HG02763 (cell line): ENCODE measurements at regions not wholly inside any gene's neighbourhood (a gene's known extent, or its start where the extent isn't known, plus 50 kb on each side); places are given as distances from the start of the nearest gene placed in this dataset.

Experiments used
- ATAC-seq: cut with Tn5 transposase; IDR thresholded peaks from one replicate; pipeline ENCODE4 v1.9.1; 2021; ENCODE audit warnings: mild to moderate bottlenecking, moderate library complexity; ENCODE audit not compliant: unreplicated experiment

- no peak for ATAC-seq
These were observed 357.1 kb upstream of the HSF2 start for GRCh38 chr6:122042380-122042779.

GRCh38 chr6:122042960-122043735 lies 356.3 kb upstream of the HSF2 start:
- peak; percentile 42 for ATAC-seq

GRCh38 chr6:122048570-122048969 lies 350.9 kb upstream of the HSF2 start:
- no peak for ATAC-seq

DNA sequence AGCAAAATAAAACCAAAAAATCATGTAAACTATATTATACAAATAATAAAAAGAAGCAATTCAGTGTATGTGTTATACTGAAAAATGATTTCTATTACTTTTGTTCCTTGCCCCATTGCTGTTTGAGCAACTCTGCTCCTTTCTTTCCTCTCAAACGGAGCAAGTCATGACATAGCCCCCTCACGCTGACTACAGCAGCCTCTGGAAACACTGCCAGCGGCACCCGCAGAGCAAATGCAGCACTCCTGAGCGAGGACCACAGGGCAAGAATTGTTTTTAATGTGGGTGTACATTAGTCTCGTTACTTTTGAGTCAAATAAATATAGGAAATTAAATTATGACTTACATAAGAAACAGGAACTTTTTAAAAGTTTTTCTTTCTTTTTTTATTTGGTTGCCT lies 350.1 kb upstream of the HSF2 start:
- ATAC-seq: no peak

GRCh38 chr6:122050242-122050755 lies 349.2 kb upstream of the HSF2 start:
- no peak for ATAC-seq

- no peak for ATAC-seq
These were observed 347.0 kb upstream of the HSF2 start for GRCh38 chr6:122052346-122052900.

DNA sequence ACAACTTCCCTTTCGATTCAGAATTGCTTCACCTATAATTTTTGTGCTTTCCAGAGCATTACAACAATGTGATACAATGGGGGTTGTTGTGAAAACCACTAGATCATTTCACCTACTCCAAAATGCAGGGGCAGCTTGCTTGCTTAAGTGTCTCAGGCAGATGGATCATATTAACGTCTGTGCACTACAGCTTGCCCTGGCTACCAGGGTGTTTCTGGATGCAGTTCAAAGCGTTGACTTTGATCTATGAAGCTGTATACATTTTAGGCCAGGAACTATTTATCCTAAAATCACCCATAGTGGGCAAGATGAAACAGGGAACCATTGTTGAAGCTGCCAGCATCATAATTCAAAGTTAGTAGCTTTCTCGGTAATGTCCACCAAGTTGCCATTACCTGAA lies 339.5 kb upstream of the HSF2 start:
- no peak for ATAC-seq

GRCh38 chr6:122061855-122062254 lies 337.6 kb upstream of the HSF2 start:
- ATAC-seq: no peak

DNA sequence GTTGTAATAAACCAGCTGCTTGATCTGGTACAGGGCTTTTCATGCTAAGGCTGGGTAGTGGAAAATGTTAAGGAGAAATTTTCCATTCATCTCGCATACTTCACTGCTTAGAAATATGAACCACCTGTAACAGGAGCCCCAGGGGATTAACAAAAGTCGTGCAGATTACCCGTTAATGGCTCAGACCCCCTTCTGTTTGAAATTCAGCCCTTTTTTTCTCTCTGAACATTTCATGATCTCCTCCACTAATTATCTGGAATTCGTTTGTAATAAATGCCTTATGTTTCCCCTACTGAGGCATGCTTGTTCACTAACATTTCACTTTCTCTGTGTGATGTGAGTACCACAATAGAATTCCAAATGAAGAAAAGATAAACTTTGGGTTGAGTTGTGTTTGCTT lies 336.4 kb upstream of the HSF2 start:
- no peak for ATAC-seq

GRCh38 chr6:122063761-122064160 lies 335.7 kb upstream of the HSF2 start:
- ATAC-seq: no peak

GRCh38 chr6:122066200-122066599 lies 333.3 kb upstream of the HSF2 start:
- ATAC-seq: no peak

DNA sequence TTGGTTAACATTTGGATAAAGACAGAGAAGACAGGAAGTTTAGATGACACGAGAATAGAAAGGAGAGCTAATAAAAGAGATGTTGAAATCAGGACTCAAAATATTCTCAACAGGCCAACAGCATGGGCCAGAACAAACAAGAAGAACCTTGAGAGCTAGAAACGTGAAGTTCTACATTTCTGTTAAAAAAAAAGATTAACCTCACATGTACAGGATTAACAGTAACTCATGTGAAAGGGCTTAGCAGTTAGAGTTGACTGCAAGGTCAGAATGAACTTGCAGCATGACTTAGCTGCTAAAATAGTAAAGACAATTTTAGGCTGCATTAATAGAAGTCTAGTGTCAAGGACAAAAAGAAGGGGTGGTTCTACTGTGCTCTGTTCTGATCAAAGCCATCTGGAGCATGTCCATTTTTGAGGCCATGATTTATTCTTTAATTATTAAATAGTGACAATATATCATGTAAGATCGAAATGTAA lies 331.1 kb upstream of the HSF2 start:
- no peak for ATAC-seq

DNA sequence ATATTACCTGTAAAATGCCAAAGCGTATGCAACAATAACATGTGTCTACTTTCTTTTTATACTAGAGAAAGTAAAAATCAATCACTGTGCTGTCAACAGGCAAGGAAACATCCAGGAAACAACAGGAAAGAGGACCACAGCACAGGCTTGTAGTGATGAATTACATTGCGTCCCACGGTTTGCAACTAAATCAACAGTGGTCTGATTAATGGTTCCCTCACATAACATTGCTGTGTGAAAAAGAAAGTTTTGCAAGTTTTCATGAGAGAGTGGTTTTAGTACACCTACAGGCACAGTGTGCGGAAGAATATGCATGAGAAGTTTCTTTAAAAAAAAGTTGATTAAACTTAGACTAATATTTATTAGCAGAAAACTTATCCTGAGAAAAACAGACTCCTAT lies 329.5 kb upstream of the HSF2 start:
- ATAC-seq: no peak

DNA sequence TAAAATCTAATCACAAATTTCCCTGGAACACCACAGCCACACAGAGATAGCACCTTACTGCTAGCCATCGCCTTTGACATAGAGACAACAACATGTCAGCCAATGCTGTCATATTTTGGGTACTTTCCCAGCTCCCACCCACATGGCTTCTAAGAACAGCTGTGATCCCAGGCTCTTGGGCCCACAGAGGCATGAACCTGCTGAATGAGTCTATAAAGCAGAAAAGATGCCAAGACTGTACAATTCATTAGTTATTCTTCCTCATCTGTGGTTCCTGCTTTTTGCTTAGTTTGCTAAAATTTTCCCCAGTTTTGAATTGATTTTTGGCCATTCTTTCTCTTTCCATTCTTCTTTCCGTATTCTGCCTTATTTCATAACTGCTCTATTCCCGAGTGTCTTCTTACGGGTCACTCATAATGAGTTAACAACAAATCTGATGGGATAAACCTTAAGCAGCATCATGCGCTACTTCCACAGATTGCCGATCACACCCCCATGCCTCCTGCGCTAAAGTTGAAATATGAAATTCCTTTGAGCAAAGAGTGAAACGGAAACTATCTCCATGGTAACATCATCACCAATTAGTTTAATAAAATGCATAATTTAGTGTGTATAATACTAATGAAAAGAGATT lies 327.3 kb upstream of the HSF2 start:
- ATAC-seq: no peak

DNA sequence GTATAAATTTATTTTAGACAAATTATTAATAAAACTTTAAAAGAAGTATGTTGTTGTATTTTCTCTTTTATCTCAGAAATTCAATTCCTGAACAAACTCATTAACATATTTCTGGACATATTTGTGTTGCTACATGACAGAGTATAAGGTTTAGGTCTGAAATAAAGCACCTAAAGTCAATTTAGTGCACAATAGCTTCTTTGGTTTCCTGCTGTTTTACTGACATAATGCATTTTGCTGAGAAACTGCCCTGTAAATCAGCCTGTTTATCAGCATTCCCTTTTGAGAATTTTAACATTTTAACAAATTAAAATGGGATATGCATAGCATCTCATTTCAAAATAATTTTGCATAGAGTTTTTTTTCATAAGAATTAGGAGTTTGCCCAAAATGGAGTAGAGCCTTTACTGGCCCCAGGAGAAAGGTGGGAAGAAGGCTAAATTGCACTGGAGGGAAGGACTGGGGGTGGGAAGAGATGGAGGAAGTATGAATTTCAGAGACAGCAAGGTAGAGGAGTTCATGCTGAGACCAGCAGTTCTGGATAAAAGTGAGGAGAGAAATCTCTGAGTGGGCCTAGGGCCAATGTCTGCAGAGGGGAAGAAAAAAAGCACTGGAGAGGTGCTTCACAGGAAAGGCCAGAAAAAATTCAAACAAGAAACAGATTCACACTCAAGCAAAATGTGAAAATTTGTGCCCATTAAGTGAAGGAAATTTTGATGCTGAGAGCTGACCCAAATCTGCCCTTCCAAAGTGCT lies 324.2 kb upstream of the HSF2 start:
- no peak for ATAC-seq

- ATAC-seq: no peak
These were observed 323.5 kb upstream of the HSF2 start for GRCh38 chr6:122075917-122076316.

- ATAC-seq: no peak
These were observed 321.8 kb upstream of the HSF2 start for GRCh38 chr6:122077603-122078002.

GRCh38 chr6:122078481-122078880 lies 321.0 kb upstream of the HSF2 start:
- ATAC-seq: no peak

DNA sequence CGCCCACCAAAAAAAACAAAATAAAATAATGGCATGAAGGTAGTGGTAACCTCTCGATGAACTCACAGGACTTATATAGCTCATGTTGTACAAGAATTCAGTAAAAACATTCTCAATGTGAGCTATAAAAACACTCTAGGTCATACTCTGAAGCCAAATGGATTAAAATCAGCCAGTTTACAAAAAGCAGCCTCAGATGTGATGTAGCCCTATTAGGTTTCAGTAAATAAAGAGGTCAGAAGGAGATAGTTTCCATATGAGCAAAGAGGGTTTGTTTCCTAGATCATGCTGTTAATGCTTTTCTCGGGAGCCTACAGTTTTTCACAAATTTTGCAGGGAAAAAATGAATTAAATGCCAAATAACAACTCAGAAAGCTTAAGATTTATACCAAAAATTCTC lies 319.5 kb upstream of the HSF2 start:
- no peak for ATAC-seq

DNA sequence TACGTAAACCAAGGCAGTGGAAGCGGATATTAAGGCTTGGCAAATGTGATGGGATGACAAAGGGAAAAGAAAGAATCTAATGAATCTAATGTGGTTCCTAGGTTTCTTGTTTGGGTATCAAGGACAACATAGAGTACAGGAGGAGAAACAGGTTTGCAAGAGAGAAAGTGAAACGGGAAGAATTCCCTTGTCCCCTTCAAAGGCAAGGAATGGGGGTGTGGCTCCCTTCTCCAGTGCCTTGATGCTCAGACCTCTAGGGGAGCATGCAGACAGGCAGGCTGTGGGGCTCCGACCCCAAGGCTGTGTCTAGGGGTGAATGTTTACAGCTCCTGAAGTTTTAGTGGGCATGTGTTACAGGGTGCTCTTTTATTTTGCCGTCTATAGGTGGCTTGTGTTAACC lies 317.5 kb upstream of the HSF2 start:
- ATAC-seq: no peak

GRCh38 chr6:122082370-122082769 lies 317.1 kb upstream of the HSF2 start:
- no peak for ATAC-seq
